ENCODE measurements at regions not wholly inside any gene's neighbourhood (a gene's known extent, or its start where the extent isn't known, plus 50 kb on each side); places are given as distances from the start of the nearest gene placed in this dataset.
"Not testable (repeated sequence)": the region's sequence is repeated elsewhere in the genome, so short reads cannot be mapped to it uniquely, and the experiment has no call there.

DNA sequence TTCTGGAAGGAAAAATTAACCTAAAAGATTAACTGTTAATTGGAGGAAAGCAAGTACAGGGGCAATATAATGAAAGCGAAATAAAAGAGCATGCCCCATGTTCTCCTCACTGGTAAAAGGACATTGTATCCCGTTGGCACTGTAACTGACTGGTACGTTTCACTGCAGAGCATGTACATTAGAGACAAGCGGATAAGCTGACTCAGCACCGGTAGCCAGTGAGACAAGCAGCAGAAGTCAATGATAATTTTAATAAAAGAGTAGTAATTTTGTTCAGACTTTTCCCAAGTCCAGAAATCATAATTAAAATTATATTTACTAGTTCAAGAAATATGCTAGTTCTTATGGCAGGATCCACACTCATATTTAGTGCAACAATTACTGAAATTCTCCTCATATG, 161.5 kb upstream of the VWC2 start:
- no peak for DNase-seq (ENCODE audit: low spot score)

DNA sequence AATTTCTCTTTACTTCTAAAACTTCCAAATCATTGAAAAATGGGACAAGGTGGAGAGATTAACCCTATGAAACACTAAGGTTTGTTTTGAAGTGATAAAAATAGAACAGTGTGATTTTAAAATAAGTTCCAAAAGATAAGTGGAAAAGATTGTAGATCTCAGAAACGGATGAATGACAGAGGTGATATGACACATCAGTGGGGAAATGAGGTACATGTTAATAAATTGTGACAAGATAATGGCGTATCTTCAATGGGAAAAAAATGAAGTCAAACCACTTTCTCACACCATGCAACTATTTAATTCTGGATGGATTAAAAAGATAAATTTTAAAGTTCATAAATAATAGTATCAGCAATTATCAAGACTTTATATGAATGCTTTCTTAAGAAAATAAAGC, 159.7 kb upstream of the VWC2 start:
- DNase-seq (ENCODE audit: low spot score): no peak

DNA sequence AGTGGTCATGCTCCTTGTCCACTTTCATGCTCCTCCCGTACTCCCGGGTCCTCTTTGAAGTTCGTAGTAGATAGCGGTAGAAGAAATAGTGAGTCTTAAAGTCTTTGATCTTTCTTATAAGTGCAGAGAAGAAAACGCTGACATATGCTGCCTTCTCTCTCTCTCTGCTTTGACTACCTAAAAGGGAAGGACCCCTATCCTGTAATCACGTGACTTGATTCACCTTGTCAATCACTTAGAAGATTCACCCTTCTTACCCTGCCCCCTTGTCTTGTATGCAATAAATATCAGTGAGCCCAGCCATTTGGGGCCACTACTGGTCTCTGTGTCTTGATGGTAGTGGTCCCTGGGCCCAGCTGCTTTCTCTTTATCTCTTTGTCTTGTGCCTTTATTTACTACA, 158.5 kb upstream of the VWC2 start:
- not testable (repeated sequence) for DNase-seq (ENCODE audit: low spot score)

DNA sequence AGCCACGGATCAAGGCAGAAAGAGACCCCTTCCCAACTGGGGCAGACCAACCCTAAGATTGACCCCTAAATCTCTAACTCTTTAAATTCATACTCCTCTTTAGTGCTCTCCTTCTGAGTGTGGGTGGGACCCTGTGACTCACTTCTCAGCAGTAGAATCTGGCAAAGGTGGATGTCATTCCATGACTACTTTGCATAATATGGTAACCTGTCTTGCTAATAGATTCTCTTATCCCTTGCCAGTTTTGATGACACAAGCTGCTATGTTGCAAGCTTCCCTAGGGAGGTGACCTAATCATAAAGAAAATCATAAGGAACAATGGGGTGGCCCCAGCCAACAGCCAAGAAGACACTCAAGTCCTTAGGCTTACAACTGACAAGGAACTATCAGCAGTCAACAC, 155.4 kb upstream of the VWC2 start:
- DNase-seq (ENCODE audit: low spot score): no peak

DNA sequence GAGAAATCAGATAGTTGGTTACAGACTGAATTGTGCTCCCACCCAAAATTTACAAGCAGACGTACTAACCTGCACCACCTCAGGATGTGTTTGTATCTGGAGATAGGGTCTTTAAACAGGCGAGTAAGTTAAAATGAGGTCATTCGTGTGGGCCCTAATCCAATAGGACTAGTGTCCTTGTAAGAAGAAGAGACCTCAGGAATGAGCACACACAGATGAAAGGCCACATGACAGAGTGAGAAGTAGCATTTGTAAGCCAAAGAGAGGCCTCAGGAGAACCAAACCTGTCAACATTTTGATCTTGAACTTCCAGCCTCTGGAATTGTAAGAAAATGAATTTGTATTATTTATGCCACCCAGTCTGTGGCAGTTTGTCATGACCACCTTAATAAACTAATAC, 149.5 kb upstream of the VWC2 start:
- DNase-seq (ENCODE audit: low spot score): no peak

DNA sequence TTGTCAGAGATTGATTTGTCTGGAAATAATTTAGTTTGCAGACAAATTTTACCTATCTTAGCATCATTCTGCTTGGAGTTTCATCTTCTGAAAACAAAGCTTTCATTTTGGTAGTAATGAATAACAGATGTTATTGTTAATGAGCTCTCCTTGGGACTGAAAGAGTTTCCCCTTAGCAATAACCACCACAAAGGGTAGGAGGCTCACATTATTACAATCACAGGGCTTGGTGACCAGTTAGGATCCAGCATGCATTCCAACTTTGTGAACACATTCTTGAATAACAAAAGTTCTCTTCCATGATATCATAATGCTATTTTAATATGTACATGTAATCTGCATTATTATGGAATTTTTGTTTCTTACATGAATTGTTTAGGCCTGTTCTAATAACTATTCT, 148.8 kb upstream of the VWC2 start:
- no peak for DNase-seq (ENCODE audit: low spot score)

DNA sequence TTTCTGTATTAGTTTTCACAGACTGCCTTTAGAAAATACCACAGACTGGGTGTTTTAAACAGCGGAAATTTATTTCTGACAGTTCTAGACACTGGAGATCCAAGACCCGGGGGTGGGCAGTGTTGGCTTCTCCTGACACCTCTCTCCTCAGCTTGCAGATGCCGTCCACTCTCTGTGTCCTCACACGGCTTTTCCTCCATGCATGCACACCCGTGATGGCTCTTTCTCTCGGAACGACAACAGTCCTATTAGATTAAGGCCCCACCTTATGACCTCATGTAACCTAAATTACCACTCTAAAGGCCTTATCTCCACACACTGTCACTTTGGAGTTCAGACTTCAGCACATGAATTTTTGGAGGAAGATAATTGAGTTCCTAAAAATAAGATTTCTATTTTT, 142.9 kb upstream of the VWC2 start:
- DNase-seq (ENCODE audit: low spot score): no peak

DNA sequence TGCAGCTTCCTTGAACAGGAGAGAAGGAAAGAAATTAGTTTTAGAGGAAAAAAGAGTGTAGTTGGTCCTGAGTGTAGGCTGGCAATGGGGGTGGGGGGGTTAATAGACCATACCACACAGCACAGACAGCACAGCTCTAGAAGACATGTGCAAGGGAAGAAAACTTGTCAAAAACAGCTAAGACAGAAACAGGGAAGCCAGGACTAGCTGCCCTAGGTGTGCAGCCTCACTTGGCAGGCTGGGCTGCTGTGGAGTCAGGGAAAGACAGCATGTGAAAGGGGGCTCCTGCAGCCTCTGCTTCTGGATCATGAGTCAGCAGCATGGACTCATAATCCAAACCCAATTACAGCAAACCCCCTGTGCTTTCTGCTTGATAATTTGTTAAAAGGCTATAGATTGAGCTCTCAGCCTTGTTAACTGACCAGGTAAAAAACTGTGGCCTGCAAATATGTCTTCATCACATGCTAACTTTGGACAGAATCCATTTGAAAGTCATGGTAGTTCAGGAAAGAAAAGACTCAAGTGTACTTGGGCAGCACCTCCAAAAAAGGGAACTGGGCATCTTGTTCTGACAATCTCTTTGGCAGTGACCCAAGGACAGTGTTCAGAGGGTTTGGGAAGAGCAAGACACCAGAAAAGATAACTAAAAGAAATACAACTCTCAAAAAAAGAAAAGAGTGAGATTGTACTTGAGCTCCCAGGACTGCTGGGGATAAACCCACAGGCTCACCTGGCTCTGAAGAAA, 142.2 kb upstream of the VWC2 start:
- no peak for DNase-seq (ENCODE audit: low spot score)

DNA sequence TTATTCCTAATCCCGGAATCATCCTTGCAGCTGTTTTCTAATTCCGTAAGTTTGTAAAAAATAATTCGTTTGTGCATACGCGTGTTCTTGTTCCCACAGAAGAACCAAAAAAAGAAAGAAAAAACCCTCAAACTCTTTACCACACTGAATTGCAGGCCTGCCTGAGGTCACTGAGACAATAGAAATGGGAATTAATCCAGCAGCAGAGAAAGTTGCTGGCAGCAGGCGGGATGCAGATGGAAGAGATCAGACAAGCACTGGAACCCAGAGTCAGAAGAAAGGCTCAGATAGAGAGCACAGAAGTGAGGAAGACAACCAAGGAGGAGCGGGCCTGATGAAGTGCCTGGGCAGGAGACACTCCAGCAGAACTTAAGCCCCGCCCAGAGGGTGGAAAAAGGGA, 141.5 kb upstream of the VWC2 start:
- no peak for DNase-seq (ENCODE audit: low spot score)

DNA sequence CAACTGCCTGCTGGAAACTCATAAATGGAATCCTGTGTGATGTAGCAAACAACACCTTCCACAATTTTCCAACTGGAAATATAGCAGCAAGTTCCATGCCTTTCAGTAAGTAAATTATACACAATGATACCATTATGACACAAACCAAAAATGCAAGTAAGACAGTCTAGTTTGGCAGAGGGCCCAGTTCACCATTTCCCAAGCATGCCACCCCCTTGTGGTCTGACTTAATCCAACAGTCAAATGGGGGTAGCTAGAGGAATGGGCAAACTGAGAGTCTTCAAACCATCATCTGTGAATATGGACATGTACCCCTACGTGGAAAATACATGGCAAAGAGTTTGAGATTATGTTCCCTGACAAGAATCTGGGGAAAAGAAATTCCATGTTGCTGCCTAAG, 137.6 kb upstream of the VWC2 start:
- DNase-seq (ENCODE audit: low spot score): no peak

DNA sequence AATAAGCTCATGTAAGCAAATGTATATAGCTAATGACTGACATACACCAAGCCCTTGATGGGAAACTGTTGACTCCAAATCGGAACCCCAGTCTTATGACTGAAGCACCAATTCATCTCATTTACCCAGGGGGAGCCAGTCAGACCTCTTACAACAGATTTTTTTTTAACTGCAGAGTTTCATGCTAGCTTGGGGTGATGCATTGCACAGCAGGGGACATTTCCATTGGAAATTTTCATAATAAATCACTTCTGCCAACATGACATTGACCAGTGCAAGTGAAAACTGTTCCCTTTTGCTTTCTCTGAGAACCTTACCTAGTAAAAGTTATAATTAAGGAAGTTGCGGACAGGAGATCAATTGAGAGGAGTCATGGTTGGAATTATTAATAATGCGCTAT, 137.0 kb upstream of the VWC2 start:
- DNase-seq (ENCODE audit: low spot score): no peak

DNA sequence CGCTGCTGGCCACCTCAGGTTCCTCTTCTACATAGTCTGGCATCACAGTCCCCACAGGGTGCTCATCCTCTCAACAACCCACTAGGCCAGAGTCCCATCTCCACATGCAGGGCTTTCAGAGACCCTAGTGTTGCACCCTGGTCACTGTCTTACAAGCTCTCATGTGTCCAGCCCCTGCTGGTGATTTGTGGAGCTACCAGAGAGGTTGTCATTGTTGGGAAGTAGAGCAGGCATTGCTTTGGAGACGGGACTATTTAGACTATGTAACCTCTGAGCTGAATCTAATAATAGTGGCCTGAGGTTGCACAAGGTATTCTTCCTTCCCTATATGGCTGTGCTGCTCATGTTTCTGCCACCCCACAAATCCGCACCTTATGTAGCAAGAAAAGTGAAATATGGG, 135.3 kb upstream of the VWC2 start:
- DNase-seq (ENCODE audit: low spot score): no peak

DNA sequence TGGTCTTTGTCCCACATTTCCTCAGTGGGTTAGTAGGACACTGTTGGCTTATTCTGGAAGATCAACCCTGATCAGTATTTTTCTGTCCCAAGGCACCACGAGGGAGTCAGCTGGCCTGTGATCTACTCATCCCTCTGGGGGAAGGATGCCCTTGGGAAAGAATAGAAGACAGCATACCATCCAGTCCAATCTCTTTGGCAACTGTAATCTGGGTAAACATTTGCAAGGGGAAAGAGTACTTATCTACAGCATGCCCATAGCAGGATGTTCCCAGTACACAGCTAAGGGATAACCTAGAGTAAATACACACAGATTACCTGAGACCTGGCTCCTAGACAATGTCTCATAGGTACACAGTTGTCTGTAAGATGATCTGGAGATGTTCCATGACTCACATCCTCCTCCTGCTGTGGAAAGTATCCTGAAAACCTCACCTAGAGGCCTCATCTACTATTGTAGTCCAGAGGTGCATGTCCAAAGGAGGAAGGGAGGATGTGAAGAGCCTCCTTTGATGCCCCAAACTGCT, 134.3 kb upstream of the VWC2 start:
- no peak for DNase-seq (ENCODE audit: low spot score)

DNA sequence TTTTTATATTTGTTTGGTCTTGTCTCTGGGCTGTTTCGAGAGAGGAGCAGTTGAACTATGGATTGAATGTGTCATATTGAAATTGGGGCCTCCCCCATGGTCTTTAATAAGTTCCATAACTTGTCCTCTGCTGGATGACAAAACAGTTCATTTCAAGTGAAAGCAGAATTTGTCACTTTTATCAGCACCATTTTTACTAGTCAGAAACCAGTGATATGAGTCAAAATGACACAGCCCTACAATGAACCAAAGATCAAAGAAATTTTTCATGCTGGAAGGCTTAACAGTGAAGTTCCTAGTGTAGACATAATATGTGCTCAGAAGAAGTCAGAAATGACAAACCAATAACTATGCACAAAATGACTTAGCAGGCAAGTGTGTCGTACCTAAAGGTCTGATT, 133.6 kb upstream of the VWC2 start:
- DNase-seq (ENCODE audit: low spot score): no peak

DNA sequence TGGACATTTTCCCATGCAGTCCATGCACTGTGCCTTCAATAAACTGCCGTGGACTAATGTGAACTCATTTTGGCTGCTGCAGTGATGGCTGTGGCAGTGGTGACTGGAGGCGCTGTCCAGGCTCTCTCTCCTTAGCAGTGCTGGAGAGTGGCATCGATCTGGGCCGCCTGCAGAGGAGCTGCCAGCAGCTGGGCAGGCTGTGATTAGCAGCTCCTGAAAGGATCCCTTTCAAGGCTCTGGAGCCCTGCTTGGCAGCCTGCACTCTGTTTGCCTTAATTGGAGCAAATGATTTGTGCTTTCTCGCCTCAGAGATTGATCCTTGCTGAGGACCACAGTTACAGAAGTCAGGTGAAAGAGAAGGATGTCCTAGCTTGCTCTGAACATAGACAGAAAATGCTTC, 130.1 kb upstream of the VWC2 start:
- peak; percentile 23 for DNase-seq (ENCODE audit: low spot score)

DNA sequence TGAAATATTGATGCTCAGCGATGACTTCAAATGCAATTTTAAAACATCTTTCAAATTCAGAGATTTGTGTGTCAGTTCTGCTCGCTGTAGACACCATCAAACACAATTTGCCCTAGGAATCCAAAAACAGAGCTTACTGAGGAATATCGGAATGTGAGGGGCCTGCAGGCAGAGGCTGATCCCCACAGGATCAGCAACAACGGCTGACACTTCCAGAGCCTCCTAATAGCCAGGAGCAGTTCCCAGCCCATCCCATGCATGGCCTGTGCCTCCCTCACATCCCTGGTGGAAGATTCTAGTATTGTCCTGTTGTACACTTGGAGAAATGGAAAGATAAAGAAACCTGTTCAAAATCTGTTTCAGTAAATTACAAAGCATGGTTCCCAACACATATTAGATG, 129.7 kb upstream of the VWC2 start:
- DNase-seq (ENCODE audit: low spot score): no peak

DNA sequence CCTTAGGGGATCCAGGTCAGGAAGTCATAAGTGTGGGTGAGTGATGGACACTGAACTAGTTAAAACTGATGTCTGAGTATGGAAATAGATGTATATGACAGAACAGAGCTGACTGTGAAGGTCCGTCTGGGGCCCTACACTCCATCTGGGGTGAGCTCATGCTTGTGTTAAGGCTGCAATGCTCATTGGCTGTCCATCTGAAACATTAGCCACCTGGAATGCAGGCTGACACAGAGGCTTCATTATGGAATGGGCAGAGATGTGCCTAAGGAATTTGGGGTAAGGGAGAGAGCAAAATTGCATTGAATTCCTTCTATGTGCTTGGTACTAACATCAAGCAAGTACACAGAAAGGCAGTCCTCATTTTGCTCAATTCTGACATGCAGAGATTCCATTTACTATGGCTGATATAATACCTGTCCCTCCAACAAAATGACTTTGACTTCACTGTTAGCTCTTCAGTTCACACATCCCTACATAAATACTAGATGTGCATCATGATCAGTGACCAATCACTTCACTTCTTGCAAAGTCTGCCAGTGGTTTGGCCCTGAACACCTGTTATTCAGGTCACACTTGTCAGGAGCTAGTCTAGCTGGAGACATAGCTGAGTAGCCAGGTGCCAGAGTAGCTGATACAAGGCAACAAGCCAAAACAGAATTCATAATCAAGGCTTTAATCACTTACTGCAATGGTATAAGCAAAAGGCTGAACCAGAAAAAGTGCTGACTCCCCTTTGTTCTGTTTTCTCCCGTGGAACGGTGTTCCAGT, 128.9 kb upstream of the VWC2 start:
- no peak for DNase-seq (ENCODE audit: low spot score)

DNA sequence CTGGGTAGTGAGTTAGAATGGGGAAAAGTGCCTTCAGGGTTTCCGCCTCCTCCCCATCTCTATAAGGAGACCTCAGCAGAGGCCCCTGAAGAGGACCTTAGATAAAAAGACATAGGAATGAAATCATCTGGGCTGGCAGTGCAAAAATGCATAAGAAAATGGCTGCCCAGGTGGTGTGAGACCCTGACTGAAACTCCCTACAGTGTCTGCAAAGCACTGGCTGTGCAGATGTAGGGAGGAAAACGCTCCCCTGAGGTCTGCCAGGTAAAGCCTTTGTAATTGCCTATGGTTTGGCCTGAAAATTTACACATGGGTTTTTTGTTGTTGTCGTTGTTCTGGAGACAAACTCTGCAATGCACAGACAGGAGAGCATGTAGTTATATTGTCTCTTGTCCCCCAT, 128.1 kb upstream of the VWC2 start:
- DNase-seq (ENCODE audit: low spot score): no peak

DNA sequence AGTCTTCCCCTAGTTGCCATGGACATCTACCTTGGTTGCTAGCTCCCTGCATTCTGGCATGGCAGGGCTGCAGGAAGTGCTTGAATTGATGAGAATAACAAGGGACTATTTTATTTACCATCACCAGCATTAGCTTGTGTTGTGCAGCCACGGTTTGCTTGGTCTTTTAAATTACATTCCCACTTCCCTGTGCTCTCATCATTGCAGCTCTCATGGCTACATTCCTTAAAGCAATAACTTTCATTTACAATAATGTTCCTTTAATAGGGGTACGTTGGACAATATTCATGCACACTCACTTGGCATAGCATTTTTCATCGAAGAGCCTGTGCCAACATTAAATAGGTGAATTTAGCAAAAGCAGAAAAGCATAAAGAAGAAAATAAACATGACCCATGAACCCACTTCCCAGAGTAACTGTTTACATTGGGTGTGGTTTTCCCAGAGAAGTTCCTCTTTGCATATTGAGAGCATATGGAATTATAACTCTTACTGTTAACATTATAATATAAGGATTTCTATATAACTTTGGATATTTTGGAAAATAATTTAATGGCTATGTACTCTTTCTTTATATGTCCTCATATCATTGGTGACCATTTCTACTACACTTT, 113.2 kb upstream of the VWC2 start:
- DNase-seq (ENCODE audit: low spot score): no peak

DNA sequence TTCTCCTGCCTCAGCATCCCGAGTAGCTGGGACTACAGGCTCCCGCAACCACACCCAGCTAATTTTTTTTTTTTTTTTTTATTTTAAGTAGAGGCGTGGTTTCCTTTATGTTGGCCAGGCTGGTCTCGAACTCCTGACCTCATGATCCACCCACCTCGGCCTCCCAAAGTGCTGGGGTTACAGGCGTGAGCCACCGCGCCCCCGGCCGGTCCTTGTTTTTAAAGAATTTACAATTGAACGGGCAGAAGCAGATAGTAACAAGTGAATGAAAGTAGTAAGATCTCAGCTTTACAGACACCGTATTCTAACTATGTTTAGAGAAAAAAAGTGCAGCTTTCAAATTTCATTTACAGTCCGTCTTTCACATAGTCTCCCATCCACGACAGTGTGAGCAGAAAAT, 112.5 kb upstream of the VWC2 start:
- DNase-seq (ENCODE audit: low spot score): no peak

DNA sequence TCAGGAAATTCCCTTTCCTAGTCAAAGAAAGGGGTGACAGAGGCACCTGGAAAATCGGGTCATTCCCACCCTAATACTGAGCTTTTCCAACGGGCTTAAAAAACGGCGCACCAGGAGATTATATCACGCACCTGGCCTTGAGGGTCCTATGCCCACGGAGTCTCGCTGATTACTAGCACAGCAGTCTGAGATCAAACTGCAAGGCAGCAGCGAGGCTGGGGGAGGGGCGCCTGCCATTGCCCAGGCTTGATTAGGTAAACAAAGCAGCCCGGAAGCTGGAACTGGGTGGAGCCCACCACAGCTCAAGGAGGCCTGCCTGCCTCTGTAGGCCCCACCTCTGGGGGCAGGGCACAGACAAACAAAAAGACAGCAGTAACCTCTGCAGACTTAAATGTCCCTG, 107.5 kb upstream of the VWC2 start:
- not testable (repeated sequence) for DNase-seq (ENCODE audit: low spot score)

DNA sequence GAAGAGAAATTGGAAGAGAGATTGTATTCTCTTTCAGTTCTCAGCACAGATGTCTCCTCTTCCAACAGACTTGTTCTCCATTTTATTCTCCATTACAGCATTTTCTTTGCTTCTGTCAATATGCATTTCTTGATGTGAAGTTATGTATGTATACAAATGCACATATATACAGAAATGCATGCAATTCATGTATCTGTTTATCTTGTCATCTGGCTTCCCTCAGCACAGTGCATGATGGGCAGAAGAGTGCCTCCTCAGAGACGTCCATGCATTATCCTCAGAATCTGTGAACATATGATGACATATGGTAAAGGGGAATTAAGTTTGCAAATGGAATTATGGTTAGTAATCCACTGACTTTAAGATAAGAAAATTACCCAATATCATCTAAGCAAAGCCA, 106.7 kb upstream of the VWC2 start:
- DNase-seq (ENCODE audit: low spot score): no peak

DNA sequence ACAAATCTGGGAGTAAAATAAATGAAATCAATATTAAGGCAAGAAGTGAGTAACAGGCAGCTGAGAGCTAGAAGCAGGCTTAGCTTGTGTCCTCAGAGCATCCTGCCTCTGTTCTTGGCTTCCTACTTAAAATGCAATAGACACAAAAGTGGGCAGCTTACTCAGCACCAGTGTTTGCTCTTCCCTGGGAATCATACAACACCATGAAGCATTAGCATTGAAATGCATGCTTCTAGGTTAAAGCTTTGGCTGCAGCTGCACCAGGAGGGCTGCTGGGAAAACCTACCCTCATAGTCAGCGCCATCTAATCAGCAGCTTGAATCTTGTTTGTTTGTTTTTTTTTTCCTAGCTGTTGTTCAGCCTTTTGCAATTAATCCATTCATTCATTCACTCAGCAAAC, 104.2 kb upstream of the VWC2 start:
- no peak for DNase-seq (ENCODE audit: low spot score)
